ENCODE measurements at regions not wholly inside any gene's neighbourhood (a gene's known extent, or its start where the extent isn't known, plus 50 kb on each side); places are given as distances from the start of the nearest gene placed in this dataset.

DNA sequence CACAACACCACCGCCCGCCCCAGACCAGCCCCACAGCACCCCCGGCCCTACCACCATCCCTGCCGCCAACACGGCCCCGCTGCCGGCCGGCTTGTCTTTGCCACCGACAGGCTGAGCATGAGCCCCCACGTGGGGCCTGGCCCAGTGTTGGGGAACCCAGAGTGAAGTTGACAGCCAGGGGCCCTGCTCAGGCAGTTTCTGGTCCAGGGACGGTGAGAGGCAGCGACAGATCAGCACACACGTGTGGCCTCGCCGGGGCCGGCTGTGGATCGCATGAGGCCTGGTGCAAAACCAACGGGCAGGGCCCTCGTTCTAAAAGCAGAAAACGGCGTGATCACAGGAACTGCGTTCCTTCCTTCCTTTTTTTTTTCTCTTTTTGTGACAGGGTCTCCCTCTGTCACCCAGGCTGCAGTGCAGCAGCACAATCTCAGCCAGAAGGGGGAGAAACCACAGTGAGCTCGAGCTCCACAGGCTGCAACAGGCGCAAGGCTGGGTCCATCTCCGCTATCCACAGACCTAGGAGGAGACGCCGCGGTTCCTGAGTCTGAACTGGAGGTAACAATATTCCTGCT is 50.5 kb upstream of the FBRSL1 start:
- DNase-seq: no peak

GRCh38 chr12:132438726-132439125 is 51.2 kb upstream of the FBRSL1 start:
- DNase-seq: no peak

GRCh38 chr12:132437943-132438700 is 51.8 kb upstream of the FBRSL1 start:
- no peak for DNase-seq

DNA sequence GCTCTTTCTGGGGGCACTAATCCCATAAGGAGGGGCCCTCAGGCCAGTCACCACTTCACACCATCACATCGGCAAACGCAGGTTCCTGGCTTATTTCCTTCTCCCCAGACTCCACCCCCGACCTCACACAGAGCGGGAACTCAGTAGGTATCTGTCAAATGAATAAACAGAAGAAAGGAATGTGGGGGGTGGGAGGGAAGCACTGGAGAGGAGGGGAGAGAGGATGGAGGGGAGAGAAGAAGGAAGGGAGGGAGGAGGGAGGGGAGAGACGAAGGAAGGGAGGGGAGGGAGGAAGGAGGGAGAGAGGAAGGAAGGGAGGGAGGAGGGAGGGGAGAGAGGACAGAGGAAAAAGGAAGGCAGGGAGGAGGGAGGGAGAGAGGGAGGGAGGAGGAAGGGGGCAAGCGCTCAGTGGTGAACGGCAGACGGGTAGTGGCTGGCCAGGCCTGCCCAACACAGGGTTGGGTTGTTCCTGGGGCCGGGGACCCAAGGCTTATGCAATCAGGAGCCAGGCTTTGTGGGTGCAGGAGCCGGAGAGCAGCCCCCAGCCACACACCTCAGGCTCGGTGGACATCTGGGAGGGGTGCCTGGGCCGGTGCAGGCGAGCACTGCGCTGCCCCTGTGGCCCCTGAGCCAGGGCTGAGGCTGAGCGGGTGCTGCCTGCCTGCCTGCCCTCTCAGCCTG is 52.6 kb upstream of the FBRSL1 start:
- DNase-seq: no peak

DNA sequence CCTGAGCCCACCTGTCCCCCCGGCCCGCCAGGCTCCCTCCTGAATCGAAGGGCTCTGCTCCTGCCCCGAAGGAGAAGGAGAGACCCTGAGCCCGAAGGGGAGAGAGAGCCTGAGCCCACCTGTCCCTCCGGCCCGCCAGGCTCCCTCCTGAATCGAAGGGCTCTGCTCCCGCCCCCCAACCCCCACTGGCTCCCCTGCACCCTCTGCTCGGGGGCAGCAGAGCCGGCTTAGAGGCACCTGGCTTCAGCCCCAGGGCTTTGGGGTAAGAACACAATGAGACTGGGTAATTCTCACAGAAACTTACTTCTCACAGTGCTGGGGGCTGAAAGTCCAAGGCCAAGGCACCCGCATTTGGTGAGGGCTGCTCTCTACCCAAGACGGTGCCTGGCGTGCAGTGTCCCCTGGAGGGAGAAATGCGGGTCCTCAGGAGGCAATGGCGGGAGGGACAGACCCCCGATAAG is 53.1 kb upstream of the FBRSL1 start:
- DNase-seq: no peak

- DNase-seq: no peak
These were observed 54.3 kb upstream of the FBRSL1 start for GRCh38 chr12:132435486-132436187.

- no peak for DNase-seq
These were observed 56.1 kb upstream of the FBRSL1 start for GRCh38 chr12:132433641-132434395.

DNA sequence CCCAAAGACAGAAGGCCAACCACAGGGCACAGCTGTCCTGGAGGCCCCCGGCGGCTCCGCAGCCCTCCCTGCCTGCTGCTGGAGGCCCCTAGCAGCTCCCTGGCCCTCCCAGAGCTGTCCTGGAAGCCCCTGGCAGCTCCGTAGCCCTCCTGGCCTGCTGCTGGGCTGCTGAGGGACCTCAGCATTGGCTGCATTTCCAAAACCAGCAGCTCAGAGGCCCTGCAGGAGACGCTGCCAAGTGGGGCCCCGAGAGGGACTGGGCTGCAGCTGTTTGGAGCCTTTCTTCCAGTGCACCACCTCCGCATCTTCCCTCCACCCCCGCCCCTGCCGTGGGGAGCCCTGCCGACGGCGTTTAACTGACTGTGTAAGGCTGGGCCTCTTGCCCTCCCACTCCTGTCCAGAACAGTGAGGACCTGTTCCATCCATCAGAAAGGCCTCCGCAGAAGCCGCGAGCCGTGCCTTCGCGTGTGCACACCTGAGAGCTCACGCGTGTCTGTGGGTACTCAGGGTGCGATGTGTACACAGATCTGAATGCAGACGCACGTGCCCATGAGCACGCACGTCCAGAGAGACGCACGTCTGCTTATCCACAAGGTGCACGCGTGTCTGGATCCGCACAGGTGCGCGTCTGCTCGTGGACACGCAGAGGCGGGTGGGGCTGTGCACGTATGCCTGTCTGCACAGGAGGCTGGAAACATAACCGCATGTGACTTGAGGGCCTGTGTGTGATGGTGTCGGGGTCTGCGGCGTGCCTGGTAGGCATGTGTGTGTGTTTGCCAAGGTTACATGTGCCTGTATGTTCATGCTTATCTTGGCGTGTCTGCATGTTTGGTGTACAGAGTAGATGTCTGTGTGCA is 57.0 kb upstream of the FBRSL1 start:
- DNase-seq: no peak

DNA sequence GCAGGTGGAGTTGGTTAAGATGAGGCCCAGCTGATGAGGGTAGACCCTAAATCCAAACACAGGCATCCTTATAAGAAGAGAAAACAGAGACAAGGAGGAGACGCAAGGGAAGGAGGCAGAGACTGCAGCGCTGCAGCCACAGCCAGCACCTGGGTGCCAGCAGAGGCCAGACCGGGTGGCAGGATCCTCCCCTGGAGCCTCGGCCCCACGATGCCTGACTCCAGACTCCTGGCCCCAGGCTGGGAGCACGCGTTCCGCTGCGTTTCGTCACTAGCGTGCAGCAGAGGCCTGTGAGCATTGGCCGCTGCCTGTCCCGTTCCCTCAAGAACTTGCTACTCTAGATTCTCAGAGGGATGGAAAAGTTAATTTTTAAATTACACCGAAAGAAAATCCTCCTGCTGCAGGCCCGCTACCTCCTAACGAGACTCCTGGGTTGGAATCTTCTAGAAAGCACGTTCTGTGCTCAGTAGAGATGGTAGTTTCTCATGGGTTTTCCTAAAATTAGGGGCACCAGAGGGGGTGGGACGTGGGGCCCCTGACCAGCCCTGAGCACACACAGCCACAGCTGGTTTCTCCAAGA is 57.7 kb upstream of the FBRSL1 start:
- DNase-seq: no peak

- no peak for DNase-seq
These were observed 58.8 kb upstream of the FBRSL1 start for GRCh38 chr12:132430838-132431774.

- DNase-seq: no peak
These were observed 59.9 kb upstream of the FBRSL1 start for GRCh38 chr12:132429946-132430643.

GRCh38 chr12:132429602-132429945 is 60.4 kb upstream of the FBRSL1 start:
- DNase-seq: no peak

DNA sequence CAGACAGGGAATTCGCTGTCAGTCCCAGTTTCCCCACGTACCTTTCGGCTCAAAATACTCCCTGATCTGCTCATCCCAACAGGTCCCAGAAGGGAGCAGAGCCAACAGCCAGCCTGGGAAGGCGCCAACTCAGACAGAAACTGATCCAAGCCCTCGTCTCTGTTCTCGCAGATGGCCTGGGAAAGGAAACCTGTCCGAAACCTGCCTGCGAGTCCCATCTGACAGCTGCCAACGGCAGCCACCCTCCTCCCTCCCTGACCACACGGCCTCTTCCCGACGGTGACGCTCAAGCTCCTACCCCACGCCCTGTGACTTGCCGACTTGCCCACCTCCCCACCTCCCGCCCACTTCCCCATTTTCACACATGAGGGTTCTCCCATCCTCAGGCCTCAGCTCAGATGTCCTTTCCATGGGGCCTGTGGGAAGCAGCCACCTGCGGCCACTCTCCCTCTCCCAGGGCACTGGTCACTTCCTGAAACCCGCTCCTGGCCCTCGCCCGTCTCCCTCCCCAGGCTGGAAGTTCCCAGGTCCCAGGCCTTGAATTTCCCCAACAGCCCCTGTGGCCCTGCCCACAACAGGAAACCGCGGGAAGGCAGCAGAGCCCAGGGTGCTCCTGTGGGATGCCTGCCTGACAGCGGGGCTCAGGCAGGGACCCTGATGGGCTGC is 60.9 kb upstream of the FBRSL1 start:
- no peak for DNase-seq

DNA sequence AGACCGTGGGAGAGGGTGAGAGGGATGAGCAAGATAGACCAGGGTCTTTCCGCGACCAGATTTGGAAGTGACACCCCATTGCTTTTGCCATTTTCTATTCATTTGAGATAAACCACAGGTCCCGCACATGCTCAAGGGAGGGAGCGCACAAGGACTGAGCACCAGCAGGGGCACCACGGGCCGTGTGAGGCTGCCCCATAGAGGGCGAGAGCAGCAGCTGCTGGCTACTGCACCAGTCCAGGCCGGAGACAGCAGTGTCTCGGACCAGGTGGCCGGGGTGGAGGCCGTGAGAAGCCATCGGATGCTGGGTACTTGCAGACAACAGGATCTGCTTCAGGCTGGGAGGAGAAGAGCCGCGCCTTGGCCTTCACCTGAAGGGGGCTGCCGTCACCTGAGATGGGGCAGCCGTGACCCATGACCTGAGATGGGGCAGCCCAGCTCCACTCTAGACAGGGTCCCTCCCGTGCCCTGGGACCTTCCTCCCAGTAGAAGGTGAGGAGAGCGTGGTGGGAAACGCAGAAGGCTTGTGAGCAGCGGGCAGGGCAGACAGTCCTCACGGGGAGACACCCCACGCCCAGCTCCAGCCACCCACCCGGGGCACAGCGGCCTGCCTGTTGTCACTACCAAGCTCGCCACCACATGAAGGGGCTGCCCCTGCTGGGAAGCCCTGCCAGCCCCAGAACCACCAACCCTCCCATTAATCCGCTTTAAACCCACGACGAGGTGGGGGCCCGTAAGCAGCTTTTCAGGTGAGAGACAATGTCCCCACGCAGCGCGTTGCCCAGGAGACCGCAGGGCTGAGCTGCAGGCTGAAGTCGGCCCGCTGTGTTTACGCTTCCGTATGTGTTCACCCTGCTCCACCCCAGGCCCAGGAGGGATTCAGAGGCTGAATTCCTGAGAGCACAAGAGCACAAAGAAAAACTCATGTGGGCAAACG is 61.7 kb upstream of the FBRSL1 start:
- DNase-seq: no peak

- no peak for DNase-seq
These were observed 62.7 kb upstream of the FBRSL1 start for GRCh38 chr12:132427174-132427768.

- DNase-seq: no peak
These were observed 63.4 kb upstream of the FBRSL1 start for GRCh38 chr12:132426349-132427173.

- DNase-seq: no peak
These were observed 65.1 kb upstream of the FBRSL1 start for GRCh38 chr12:132424811-132425210.

Data from activated CD8-positive, alpha-beta memory T cell treated with anti-CD3 and anti-CD28 coated beads, Interleukin-2, amount 50 U/mL, for 48 hours (primary cell).